ENCODE measurements at regions not wholly inside any gene's neighbourhood (a gene's known extent, or its start where the extent isn't known, plus 50 kb on each side); places are given as distances from the start of the nearest gene placed in this dataset.

- TF ChIP-seq CTCF (IDR thresholded peaks at IDR 0.05 in 2 of 3, conservative IDR thresholded peaks at IDR 0.05 in 1 of 3; ENCODE audit: borderline replicate concordance in 1 of 3, insufficient read depth in 1 of 3, low read depth in 2 of 3, low read length in 2 of 3) (peak; percentile 71 to 94 (median 91)), SRF (IDR thresholded peaks at IDR 0.05; ENCODE audit: low read depth) (no peak), RAD21 (IDR thresholded peaks at IDR 0.05; ENCODE audit: low read depth) (peak; percentile 88)
- peak; percentile 38 for DNase-seq (ENCODE audit: low read depth, low spot score)
- H3K4me1 ChIP-seq (ENCODE audit: control insufficient read depth in 1 of 2, insufficient read depth in 2 of 2, low read length in 2 of 2): peaks cover 0 to 4% of the 10 kb centered on the region in 2 experiments; a peak in 1 of 4 replicates
- peak; percentile 91 for ATAC-seq
- peaks cover 5% of the 10 kb centered on the region; the same call in 1 of the 2 replicates for H3K27me3 ChIP-seq (ENCODE audit: insufficient read depth, low read length)
- H3K9ac ChIP-seq (ENCODE audit: low read length): no peak overlapping the region
- H3K9me2 ChIP-seq (ENCODE audit: insufficient read depth): no peaks in the 10 kb centered on the region
- no peak overlapping the region for H3K27ac ChIP-seq (ENCODE audit: low read depth, low read length)
- H3K9me3 ChIP-seq (ENCODE audit: control insufficient read depth in 1 of 2, insufficient read depth in 1 of 2, low read depth in 1 of 2, low read length in 2 of 2): no peaks in the 10 kb centered on the region
- no peak overlapping the region for H3K4me3 ChIP-seq (replicated peaks in 1 of 2; ENCODE audit: low read depth in 1 of 2, low read length in 2 of 2)
- H3K4me2 ChIP-seq (ENCODE audit: low read length): peak overlapping the region; percentile 36; the same call in 1 of the 2 replicates
- RAD21 ChIA-PET (ENCODE audit: low non-redundant PET in 1 of 2, low total read pairs in 2 of 2, uncharacterized antibody in 2 of 2, unreplicated experiment in 2 of 2): interaction anchor here in 1 of 2 experiments (0.6 to 1.1 kb wide), 4 partner anchors 11 to 250 kb away, joined by 3 to 7 read pairs (median 4); no protein-coding TSS in a partner anchor
- no peak overlapping the region for H2AFZ ChIP-seq (ENCODE audit: low read depth, low read length, poor library complexity, severe bottlenecking)
- no TSS peak for BruUV-seq (replicated peaks)
- H4K20me1 ChIP-seq (ENCODE audit: insufficient read depth): no peaks in the 10 kb centered on the region
- H3K36me3 ChIP-seq (ENCODE audit: control insufficient read depth in 1 of 2, insufficient read depth in 2 of 2, low read length in 2 of 2): no peaks in the 10 kb centered on the region
- POLR2A ChIA-PET: no interaction called here
- no peaks in the 10 kb centered on the region for H3K79me2 ChIP-seq (ENCODE audit: insufficient read depth, low read length)
- intact Hi-C loops (cut with micrococcal nuclease): loop anchor here (1.0 to 10.0 kb wide), 2 partner anchors 276 to 1081 kb away; no protein-coding TSS in a partner anchor
- CTCF ChIA-PET: interaction anchor here (0.5 to 3.3 kb wide), 38 partner anchors 8 to 914 kb away, joined by 3 to 32 read pairs (median 4); partner anchors contain the start of gene ALDH4A1
Measured at GRCh38 chr1:18575620-18576019, 55.0 kb upstream of the PAX7 start.

- H3K4me2 ChIP-seq (ENCODE audit: low read length): no peak overlapping the region
- no peak overlapping the region for H2AFZ ChIP-seq (ENCODE audit: low read depth, low read length, poor library complexity, severe bottlenecking)
- H3K9me2 ChIP-seq (ENCODE audit: insufficient read depth): no peaks in the 10 kb centered on the region
- ChIA-PET CTCF (interaction anchor here (1.6 kb wide), 1 partner anchor 917 kb away, joined by 4 read pairs; no protein-coding TSS in a partner anchor), POLR2A (no interaction called here), RAD21 (ENCODE audit: low non-redundant PET in 1 of 2, low total read pairs in 2 of 2, uncharacterized antibody in 2 of 2, unreplicated experiment in 2 of 2) (no interaction called here)
- TF ChIP-seq REST (IDR thresholded peaks at IDR 0.05; ENCODE audit: low read depth) (no peak), EZH2phosphoT487 (IDR thresholded peaks at IDR 0.05; ENCODE audit: borderline replicate concordance) (no peak), YY1 (IDR thresholded peaks at IDR 0.05; ENCODE audit: extremely low read depth, insufficient replicate concordance, low read depth, low read length) (no peak), CBX3 (IDR thresholded peaks at IDR 0.05; ENCODE audit: low read depth) (no peak), JUND (IDR thresholded peaks at IDR 0.05) (no peak), EGR1 (IDR thresholded peaks at IDR 0.05; ENCODE audit: low read depth) (no peak), ZNF274 (IDR thresholded peaks at IDR 0.05; ENCODE audit: low read depth, low read length) (no peak), POLR2AphosphoS5 (IDR thresholded peaks at IDR 0.05; ENCODE audit: low read depth, low read length) (no peak), ATF3 (IDR thresholded peaks at IDR 0.05) (no peak), MAX (IDR thresholded peaks at IDR 0.05) (no peak), SP1 (IDR thresholded peaks at IDR 0.05; ENCODE audit: low read depth) (no peak)
- DNase-seq (ENCODE audit: low read depth, low spot score) (no peak), ATAC-seq (no peak)
- BruUV-seq (replicated peaks): no TSS peak
- H3K4me3 ChIP-seq (replicated peaks in 1 of 2; ENCODE audit: low read depth in 1 of 2, low read length in 2 of 2): no peak overlapping the region
- no peaks in the 10 kb centered on the region for H3K36me3 ChIP-seq (ENCODE audit: control insufficient read depth in 1 of 2, insufficient read depth in 2 of 2, low read length in 2 of 2)
- no peaks in the 10 kb centered on the region for H3K79me2 ChIP-seq (ENCODE audit: insufficient read depth, low read length)
- H3K27ac ChIP-seq (ENCODE audit: low read depth, low read length): no peak overlapping the region
- intact Hi-C loops (cut with micrococcal nuclease): loop anchor here (10.0 kb wide), 1 partner anchor 1083 kb away; no protein-coding TSS in a partner anchor
- H3K27me3 ChIP-seq (ENCODE audit: insufficient read depth, low read length): peaks cover 5% of the 10 kb centered on the region; the same call in 1 of the 2 replicates
- no peak overlapping the region for H3K9ac ChIP-seq (ENCODE audit: low read length)
- H4K20me1 ChIP-seq (ENCODE audit: insufficient read depth): no peaks in the 10 kb centered on the region
- H3K4me1 ChIP-seq (ENCODE audit: control insufficient read depth in 1 of 2, insufficient read depth in 2 of 2, low read length in 2 of 2): peaks cover 0 to 4% of the 10 kb centered on the region in 2 experiments; a peak in 1 of 4 replicates
- no peaks in the 10 kb centered on the region for H3K9me3 ChIP-seq (ENCODE audit: control insufficient read depth in 1 of 2, insufficient read depth in 1 of 2, low read depth in 1 of 2, low read length in 2 of 2)
Measured at GRCh38 chr1:18578271-18578670, 52.4 kb upstream of the PAX7 start.

All from HCT116 (cell line).